ENCODE measurements at regions not wholly inside any gene's neighbourhood (a gene's known extent, or its start where the extent isn't known, plus 50 kb on each side); places are given as distances from the start of the nearest gene placed in this dataset.

DNA sequence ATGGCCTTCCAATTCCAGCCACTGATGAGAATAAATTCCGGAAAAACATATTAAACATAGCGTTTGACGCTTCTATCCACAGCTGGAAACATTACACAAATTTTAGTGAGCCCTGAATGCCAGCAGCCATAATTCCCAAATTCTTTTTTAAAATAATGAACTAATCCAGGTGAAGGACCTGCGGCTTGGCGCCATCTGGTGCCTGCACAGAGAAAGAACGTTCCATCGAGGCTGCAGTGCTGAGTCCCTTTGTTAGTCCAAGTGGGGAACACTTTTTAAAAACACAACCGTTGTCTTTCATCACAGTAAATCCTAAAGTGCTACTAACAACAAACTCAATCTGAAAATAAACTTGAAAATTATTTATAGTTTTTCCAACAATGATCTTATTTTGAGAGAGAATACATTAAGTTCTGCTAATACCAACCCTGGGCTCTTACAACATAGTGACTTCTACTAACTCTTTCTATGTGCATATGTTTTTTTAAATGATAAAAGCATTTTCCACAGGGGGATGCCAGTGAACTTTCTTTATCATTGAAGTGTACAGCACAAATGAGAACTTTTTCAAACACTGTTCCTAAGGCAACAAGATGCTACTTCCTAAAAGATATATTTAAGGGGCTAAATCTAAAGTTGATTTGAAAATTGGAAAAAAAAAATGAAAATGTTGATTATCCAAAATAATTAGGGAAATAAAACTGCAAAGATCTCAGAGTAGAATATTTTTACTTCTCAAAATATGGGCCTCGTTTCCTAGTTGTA lies 166.9 kb upstream of the RNF32 start:
- H3K4me3 ChIP-seq (ENCODE audit: low read depth, low read length) = no peak overlapping the region
- peak; percentile 77 for TF ChIP-seq CTCF (IDR thresholded peaks at IDR 0.05; ENCODE audit: control insufficient read depth, extremely low read depth, insufficient read depth)
- DNase-seq (ENCODE audit: low read depth) = no peak

GRCh38 chr7:156472267-156472666 lies 168.3 kb upstream of the RNF32 start:
- no peak for TF ChIP-seq CTCF (IDR thresholded peaks at IDR 0.05; ENCODE audit: control insufficient read depth, extremely low read depth, insufficient read depth)
- no peak overlapping the region for H3K4me3 ChIP-seq (ENCODE audit: low read depth, low read length)
- no peak for DNase-seq (ENCODE audit: low read depth)

DNA sequence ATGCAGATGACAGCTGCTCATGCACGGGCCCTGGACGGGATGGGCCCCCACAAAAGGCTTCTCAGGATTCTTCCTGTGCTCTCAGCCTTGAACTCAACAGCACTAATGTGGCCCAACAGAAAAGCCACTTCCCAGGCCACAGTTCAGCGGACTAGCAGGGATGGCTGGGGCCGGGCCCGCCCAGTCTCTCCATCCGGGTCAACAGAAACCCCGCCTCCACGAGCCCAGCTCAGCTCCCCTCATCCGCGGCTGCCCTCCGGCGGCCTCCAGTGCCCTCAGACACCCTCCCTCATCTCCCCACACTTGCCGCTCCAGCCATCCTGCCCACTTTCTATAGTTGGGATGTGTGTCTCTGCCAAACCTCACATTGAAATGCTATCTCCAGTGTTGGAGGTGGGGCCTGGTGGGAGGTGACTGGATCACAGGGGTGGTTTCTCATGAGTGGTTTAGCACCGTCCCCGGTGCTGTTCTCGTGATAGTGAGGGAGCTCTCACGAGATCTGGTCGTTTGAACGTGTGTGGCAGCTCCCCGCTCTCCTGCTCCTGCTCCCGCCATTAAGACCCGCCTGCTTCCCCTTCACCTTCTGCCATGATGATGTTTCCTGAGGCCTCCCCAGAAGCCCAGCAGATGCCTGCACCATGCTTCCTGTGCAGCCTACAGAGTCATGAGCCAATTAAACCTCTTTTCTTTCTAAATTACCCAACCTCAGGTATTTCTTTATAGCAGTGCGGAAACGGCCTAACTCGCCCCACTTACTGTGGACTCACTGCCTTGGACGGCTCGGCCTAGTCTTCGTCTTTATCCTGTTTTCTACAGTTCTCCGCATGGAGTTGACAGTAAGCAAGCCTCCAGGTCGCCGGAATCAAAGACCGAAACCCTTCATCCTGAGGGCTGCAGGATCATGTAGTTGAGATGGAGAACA lies 169.9 kb upstream of the RNF32 start:
- TF ChIP-seq CTCF (IDR thresholded peaks at IDR 0.05; ENCODE audit: control insufficient read depth, extremely low read depth, insufficient read depth) = no peak
- H3K4me3 ChIP-seq (ENCODE audit: low read depth, low read length) = no peak overlapping the region
- no peak for DNase-seq (ENCODE audit: low read depth)

GRCh38 chr7:156466955-156467625 lies 173.5 kb upstream of the RNF32 start:
- H3K4me3 ChIP-seq (ENCODE audit: low read depth, low read length) = no peak overlapping the region
- TF ChIP-seq CTCF (IDR thresholded peaks at IDR 0.05; ENCODE audit: control insufficient read depth, extremely low read depth, insufficient read depth) = no peak
- DNase-seq (ENCODE audit: low read depth) = no peak

DNA sequence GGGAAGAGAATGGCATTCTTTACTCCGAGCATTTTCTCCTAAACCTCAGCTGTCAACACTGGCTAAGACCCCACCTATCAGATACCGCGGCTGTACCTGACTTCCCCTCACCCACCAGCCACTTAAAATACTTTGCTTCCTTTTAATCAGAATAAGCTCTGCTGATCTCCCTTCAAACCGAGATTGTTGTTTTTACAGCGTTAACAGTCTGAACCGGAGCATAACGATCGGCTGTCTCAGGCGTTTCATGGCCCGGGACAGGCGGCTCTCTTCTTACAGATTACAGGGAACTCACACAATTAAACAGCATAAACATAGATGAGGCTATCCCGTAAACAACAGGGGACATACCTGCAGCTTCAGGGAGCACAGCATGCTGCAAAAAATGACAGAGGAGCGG lies 174.3 kb upstream of the RNF32 start:
- TF ChIP-seq CTCF (IDR thresholded peaks at IDR 0.05; ENCODE audit: control insufficient read depth, extremely low read depth, insufficient read depth) = no peak
- DNase-seq (ENCODE audit: low read depth) = no peak
- H3K4me3 ChIP-seq (ENCODE audit: low read depth, low read length) = no peak overlapping the region

GRCh38 chr7:156465186-156465585 lies 175.4 kb upstream of the RNF32 start:
- no peak for DNase-seq (ENCODE audit: low read depth)
- no peak overlapping the region for H3K4me3 ChIP-seq (ENCODE audit: low read depth, low read length)

More at GRCh38 chr7:156465186-156465585, 175.4 kb upstream of the RNF32 start:
- TF ChIP-seq CTCF (IDR thresholded peaks at IDR 0.05; ENCODE audit: control insufficient read depth, extremely low read depth, insufficient read depth) = no peak

Data from LNCaP clone FGC (cell line).